Activated CD8-positive, alpha-beta memory T cell treated with anti-CD3 and anti-CD28 coated beads for 1 hour (primary cell): ENCODE measurements at regions not wholly inside any gene's neighbourhood (a gene's known extent, or its start where the extent isn't known, plus 50 kb on each side); places are given as distances from the start of the nearest gene placed in this dataset.
"Not testable (repeated sequence)": the region's sequence is repeated elsewhere in the genome, so short reads cannot be mapped to it uniquely, and the experiment has no call there.

Experiments
- DNase-seq, 2 donors: peaks; one replicate each; pipeline ENCODE4 v3.0.0-alpha.2; 2020; ENCODE audit warnings: low read depth in 1 of 2; ENCODE audit errors: extremely low read depth in 1 of 2

GRCh38 chr6:27854421-27854820 is 57.8 kb downstream of the OR2B2 start:
- DNase-seq: no peak

- no peak for DNase-seq
These were observed 60.8 kb downstream of the OR2B2 start for GRCh38 chr6:27851440-27851839.

- DNase-seq: not testable (repeated sequence)
These were observed 63.2 kb downstream of the OR2B2 start for GRCh38 chr6:27849001-27849400.

- no peak for DNase-seq
These were observed 64.5 kb downstream of the OR2B2 start for GRCh38 chr6:27847706-27848105.

GRCh38 chr6:27840572-27840971 is 71.6 kb downstream of the OR2B2 start:
- no peak for DNase-seq

- DNase-seq: no peak
These were observed 72.3 kb downstream of the OR2B2 start for GRCh38 chr6:27839626-27840475.

GRCh38 chr6:27838945-27839625 is 73.1 kb downstream of the OR2B2 start:
- no peak for DNase-seq

- peak in 1 of 2 donors; percentile 49 for DNase-seq
These were observed 73.9 kb downstream of the OR2B2 start for GRCh38 chr6:27838058-27838944.

- DNase-seq: no peak
These were observed 74.6 kb downstream of the OR2B2 start for GRCh38 chr6:27837625-27838057.

GRCh38 chr6:27836783-27837624 is 75.2 kb downstream of the OR2B2 start:
- DNase-seq: no peak

GRCh38 chr6:27836141-27836782 is 75.9 kb downstream of the OR2B2 start:
- DNase-seq: no peak

GRCh38 chr6:27834879-27835549 is 77.2 kb downstream of the OR2B2 start:
- no peak for DNase-seq

- no peak for DNase-seq
These were observed 77.8 kb downstream of the OR2B2 start for GRCh38 chr6:27834384-27834783.

- DNase-seq: peak in 1 of 2 donors; percentile 54
These were observed 80.6 kb downstream of the OR2B2 start for GRCh38 chr6:27831434-27832081.

- DNase-seq: not testable (repeated sequence)
These were observed 81.4 kb downstream of the OR2B2 start for GRCh38 chr6:27830600-27831433.

- no peak for DNase-seq
These were observed 82.0 kb downstream of the OR2B2 start for GRCh38 chr6:27830212-27830599.

GRCh38 chr6:27829453-27830211 is 82.6 kb downstream of the OR2B2 start:
- no peak for DNase-seq
